BE2C (cell line): ENCODE measurements at regions not wholly inside any gene's neighbourhood (a gene's known extent, or its start where the extent isn't known, plus 50 kb on each side); places are given as distances from the start of the nearest gene placed in this dataset.

ENCODE experiments used
- DNase-seq: peaks from one replicate; pipeline ENCODE4 v3.0.0-alpha.2; 2020
- H3K27me3 ChIP-seq: fragments of 250-450 bp; sonication (Bioruptor Pico); 2 replicates; pipeline ENCODE4 v1.5.1; 2020; ENCODE audit warnings: mild to moderate bottlenecking
- H3K36me3 ChIP-seq: fragments of 250-450 bp; sonication (Bioruptor Pico); 2 replicates; pipeline ENCODE4 v1.5.1; 2020; ENCODE audit warnings: mild to moderate bottlenecking
- H3K4me1 ChIP-seq: fragments of 250-450 bp; sonication (Bioruptor Pico); 2 replicates; pipeline ENCODE4 v1.5.1; 2020
- H3K4me3 ChIP-seq: 2 replicates; pipeline ENCODE4 v1.5.1; 2011; ENCODE audit warnings: low read depth, low read length
- H3K9me3 ChIP-seq: fragments of 250-450 bp; sonication (Bioruptor Pico); 2 replicates; pipeline ENCODE4 v1.5.1; 2020
- CTCF ChIP-seq: IDR thresholded peaks from 2 replicates; pipeline ENCODE4 v1.5.1; 2012; ENCODE audit warnings: mild to moderate bottlenecking, low read depth, low read length

GRCh38 chr9:73234008-73234360 lies 82.3 kb downstream of the ANXA1 start:
- no peaks in the 10 kb centered on the region for H3K9me3 ChIP-seq
- no peak overlapping the region for H3K4me3 ChIP-seq
- no peak for TF ChIP-seq CTCF
- H3K27me3 ChIP-seq, result no peaks in the 10 kb centered on the region
- no peaks in the 10 kb centered on the region for H3K4me1 ChIP-seq
- DNase-seq, result no peak
- H3K36me3 ChIP-seq, result no peaks in the 10 kb centered on the region

DNA sequence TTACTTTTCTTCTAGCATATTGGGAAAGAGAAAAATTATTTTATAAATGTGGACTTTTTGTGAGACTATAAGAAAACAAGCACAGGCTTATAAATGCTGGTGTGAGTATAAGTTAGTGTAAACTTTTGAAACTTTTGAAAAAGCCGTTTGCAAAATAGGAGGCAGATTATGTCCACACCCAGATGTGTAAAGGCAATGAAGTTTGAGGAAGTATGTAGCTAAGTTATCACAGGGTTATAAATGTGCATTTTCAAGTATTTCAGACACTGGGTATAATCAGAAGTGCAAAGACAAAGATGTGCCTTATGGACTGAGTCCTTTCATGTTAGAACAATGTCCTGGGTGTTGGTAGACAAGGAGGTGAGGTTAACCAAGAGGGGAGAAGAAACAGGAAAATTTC lies 85.5 kb downstream of the ANXA1 start:
- H3K4me1 ChIP-seq, result no peaks in the 10 kb centered on the region
- no peaks in the 10 kb centered on the region for H3K36me3 ChIP-seq
- no peak overlapping the region for H3K4me3 ChIP-seq
- no peaks in the 10 kb centered on the region for H3K27me3 ChIP-seq
- no peaks in the 10 kb centered on the region for H3K9me3 ChIP-seq
- no peak for TF ChIP-seq CTCF
- DNase-seq, result no peak

- Histone ChIP-seq H3K4me1 (no peaks in the 10 kb centered on the region), H3K4me3 (no peak overlapping the region), H3K9me3 (no peaks in the 10 kb centered on the region), H3K27me3 (no peaks in the 10 kb centered on the region), H3K36me3 (no peaks in the 10 kb centered on the region)
- DNase-seq, result no peak
- TF ChIP-seq CTCF, result no peak
Observed at GRCh38 chr9:73239570-73240265, 88.1 kb downstream of the ANXA1 start.

DNA sequence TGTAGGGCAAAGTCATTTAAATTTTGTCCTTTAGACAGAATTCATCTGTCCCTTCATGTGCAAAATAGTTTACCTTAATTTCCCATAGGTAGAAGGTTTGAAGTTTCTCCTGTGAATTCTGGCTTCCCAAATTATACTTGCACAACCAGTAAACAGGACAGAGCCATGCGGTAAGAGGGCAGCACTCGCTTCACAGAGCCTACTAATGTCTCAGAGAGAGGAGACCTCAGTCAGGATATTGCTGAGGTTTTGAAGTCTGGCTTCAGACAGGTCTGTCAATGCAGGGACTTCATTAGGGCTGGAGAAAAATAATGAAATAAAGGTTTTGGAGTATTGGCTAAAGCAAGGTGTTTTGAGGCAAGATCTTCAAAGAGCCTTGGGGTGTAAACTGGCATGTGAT lies 91.4 kb downstream of the ANXA1 start:
- no peaks in the 10 kb centered on the region for H3K27me3 ChIP-seq
- DNase-seq, result no peak
- no peaks in the 10 kb centered on the region for H3K4me1 ChIP-seq
- H3K36me3 ChIP-seq, result no peaks in the 10 kb centered on the region
- TF ChIP-seq CTCF, result no peak
- no peak overlapping the region for H3K4me3 ChIP-seq
- H3K9me3 ChIP-seq, result no peaks in the 10 kb centered on the region

DNA sequence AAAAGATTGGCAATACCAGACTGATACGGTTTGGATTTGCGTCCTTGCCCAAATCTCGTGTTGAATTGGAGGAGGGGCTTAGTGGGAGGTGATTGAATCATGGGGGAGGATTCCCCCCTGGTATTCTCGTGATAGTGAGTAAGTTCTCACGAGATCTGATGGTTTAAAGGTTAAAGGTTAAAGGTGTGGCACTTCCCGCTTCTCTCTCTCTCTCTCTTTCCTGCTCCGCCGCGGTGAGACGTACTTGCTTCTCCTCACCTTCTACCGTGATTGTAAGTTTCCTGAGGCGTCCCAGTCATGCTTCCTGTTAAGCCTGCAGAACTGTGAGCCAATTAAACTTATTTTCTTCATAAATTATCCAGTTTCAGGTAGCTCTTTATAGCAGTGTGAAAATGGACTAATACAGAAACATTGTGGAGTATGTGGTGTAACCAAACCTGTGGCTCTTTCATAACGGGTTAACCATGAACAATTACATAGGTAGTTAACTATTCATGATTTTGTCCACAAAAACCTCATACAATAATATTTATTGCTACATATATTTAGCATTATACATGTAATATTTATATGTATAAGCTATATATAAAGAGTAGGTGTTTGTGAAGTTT lies 107.5 kb downstream of the ANXA1 start:
- Histone ChIP-seq H3K36me3 (no peaks in the 10 kb centered on the region), H3K27me3 (no peaks in the 10 kb centered on the region), H3K4me1 (no peaks in the 10 kb centered on the region), H3K9me3 (no peaks in the 10 kb centered on the region), H3K4me3 (no peak overlapping the region)
- DNase-seq, result no peak
- no peak for TF ChIP-seq CTCF

DNA sequence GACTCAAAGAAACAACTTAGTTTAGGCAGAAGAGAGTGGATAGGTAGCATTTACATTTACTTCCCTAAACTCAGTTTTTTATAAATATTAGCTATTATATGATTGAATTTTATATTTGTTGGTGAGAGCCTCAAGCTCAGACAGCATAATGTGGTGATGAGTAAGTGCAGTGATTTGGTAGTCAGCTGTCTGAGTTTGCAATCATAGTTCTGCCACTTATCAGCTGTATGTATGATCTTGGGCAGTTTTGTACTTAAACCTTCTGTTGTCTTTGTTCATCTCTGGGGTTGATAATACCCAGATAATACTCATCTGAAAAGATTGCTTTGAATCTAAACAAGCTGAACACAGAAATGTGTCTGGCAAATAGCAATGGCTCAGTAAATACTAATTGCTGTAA lies 108.8 kb downstream of the ANXA1 start:
- no peak overlapping the region for H3K4me3 ChIP-seq
- no peaks in the 10 kb centered on the region for H3K9me3 ChIP-seq
- no peaks in the 10 kb centered on the region for H3K27me3 ChIP-seq
- no peaks in the 10 kb centered on the region for H3K4me1 ChIP-seq
- no peaks in the 10 kb centered on the region for H3K36me3 ChIP-seq
- no peak for TF ChIP-seq CTCF
- DNase-seq, result no peak
